ENCODE measurements at regions not wholly inside any gene's neighbourhood (a gene's known extent, or its start where the extent isn't known, plus 50 kb on each side); places are given as distances from the start of the nearest gene placed in this dataset.
A peak's percentile ranks its signal among the peaks of the same experiment; 100 is the strongest.

- no peak overlapping the region for H3K27ac ChIP-seq
- intact Hi-C loops (cut with DNase I; ENCODE audit: low total_unique reads), result no loop called here
- no peak for TF ChIP-seq CTCF (IDR thresholded peaks at IDR 0.05)
- no peak for TF ChIP-seq POLR2AphosphoS5 (IDR thresholded peaks at IDR 0.05)
- no peak for TF ChIP-seq POLR2A (IDR thresholded peaks at IDR 0.05)
- H3K9me3 ChIP-seq, result no peaks in the 10 kb centered on the region
- H3K4me1 ChIP-seq, result no peaks in the 10 kb centered on the region
- H3K36me3 ChIP-seq, result no peaks in the 10 kb centered on the region
- no peak for DNase-seq (ENCODE audit: low spot score in 2 of 2)
- H3K4me3 ChIP-seq, result no peak overlapping the region
- H3K27me3 ChIP-seq, result no peaks in the 10 kb centered on the region
These were observed 591.8 kb downstream of the ADGRL2 start for GRCh38 chr1:82392513-82392912.

GRCh38 chr1:82391712-82392111, 591.0 kb downstream of the ADGRL2 start:
- Histone ChIP-seq H3K4me1 (no peaks in the 10 kb centered on the region), H3K27ac (no peak overlapping the region), H3K4me3 (no peak overlapping the region), H3K36me3 (no peaks in the 10 kb centered on the region), H3K27me3 (no peaks in the 10 kb centered on the region), H3K9me3 (no peaks in the 10 kb centered on the region)
- intact Hi-C loops (cut with DNase I; ENCODE audit: low total_unique reads), result no loop called here
- TF ChIP-seq POLR2AphosphoS5 (IDR thresholded peaks at IDR 0.05) (no peak), CTCF (IDR thresholded peaks at IDR 0.05) (no peak), POLR2A (IDR thresholded peaks at IDR 0.05) (no peak)
- no peak for DNase-seq (ENCODE audit: low spot score in 2 of 2)

- no peak overlapping the region for H3K4me3 ChIP-seq
- no peaks in the 10 kb centered on the region for H3K4me1 ChIP-seq
- no peak overlapping the region for H3K27ac ChIP-seq
- no peak for TF ChIP-seq CTCF (IDR thresholded peaks at IDR 0.05)
- no peak for TF ChIP-seq POLR2A (IDR thresholded peaks at IDR 0.05)
- no peak for TF ChIP-seq POLR2AphosphoS5 (IDR thresholded peaks at IDR 0.05)
- intact Hi-C loops (cut with DNase I; ENCODE audit: low total_unique reads), result no loop called here
- no peaks in the 10 kb centered on the region for H3K27me3 ChIP-seq
- no peaks in the 10 kb centered on the region for H3K9me3 ChIP-seq
- no peak for DNase-seq (ENCODE audit: low spot score in 2 of 2)
- no peaks in the 10 kb centered on the region for H3K36me3 ChIP-seq
These were observed 589.9 kb downstream of the ADGRL2 start for GRCh38 chr1:82390627-82391026.

GRCh38 chr1:82388679-82389078, 587.9 kb downstream of the ADGRL2 start:
- Histone ChIP-seq H3K36me3 (no peaks in the 10 kb centered on the region), H3K4me3 (no peak overlapping the region), H3K9me3 (no peaks in the 10 kb centered on the region), H3K27ac (no peak overlapping the region), H3K4me1 (no peaks in the 10 kb centered on the region), H3K27me3 (no peaks in the 10 kb centered on the region)
- no peak for TF ChIP-seq CTCF (IDR thresholded peaks at IDR 0.05)
- no peak for TF ChIP-seq POLR2A (IDR thresholded peaks at IDR 0.05)
- intact Hi-C loops (cut with DNase I; ENCODE audit: low total_unique reads), result no loop called here
- peak in 1 of 2 donors; percentile 43 for DNase-seq (ENCODE audit: low spot score in 2 of 2)

- Histone ChIP-seq H3K36me3 (no peaks in the 10 kb centered on the region), H3K9me3 (no peaks in the 10 kb centered on the region), H3K4me3 (no peak overlapping the region), H3K27me3 (no peaks in the 10 kb centered on the region), H3K27ac (no peak overlapping the region), H3K4me1 (no peaks in the 10 kb centered on the region)
- no peak for DNase-seq (ENCODE audit: low spot score in 2 of 2)
- TF ChIP-seq POLR2A (IDR thresholded peaks at IDR 0.05) (no peak), POLR2AphosphoS5 (IDR thresholded peaks at IDR 0.05) (no peak), CTCF (IDR thresholded peaks at IDR 0.05) (no peak)
- intact Hi-C loops (cut with DNase I; ENCODE audit: low total_unique reads), result no loop called here
These were observed 586.3 kb downstream of the ADGRL2 start for GRCh38 chr1:82387012-82387366.
